ENCODE measurements at regions not wholly inside any gene's neighbourhood (a gene's known extent, or its start where the extent isn't known, plus 50 kb on each side); places are given as distances from the start of the nearest gene placed in this dataset.

- DNase-seq (ENCODE audit: low read depth), result no peak
Measured at GRCh38 chr10:10814069-10814468, 203.6 kb upstream of the CELF2 start.

DNA sequence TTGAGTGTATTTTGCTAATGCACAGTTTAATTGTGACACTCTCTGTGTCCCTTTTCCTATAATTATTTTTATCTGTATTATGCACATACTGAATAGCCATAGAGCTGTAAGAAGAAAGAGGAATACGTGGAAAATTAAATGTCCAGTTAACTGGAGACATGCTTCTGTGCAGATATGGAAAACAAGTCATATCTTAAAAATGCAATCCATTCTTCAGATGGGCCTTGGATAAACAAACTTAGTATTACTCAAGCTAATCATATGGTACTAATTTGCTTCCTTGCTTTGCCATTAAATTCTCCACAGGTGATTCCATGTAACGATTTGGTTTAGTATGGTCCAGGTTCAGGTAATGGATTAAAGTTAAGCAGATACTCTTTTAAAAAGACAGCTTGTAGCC, 201.2 kb upstream of the CELF2 start:
- DNase-seq (ENCODE audit: low read depth), result no peak

GRCh38 chr10:10817609-10818008, 200.1 kb upstream of the CELF2 start:
- no peak for DNase-seq (ENCODE audit: low read depth)

DNA sequence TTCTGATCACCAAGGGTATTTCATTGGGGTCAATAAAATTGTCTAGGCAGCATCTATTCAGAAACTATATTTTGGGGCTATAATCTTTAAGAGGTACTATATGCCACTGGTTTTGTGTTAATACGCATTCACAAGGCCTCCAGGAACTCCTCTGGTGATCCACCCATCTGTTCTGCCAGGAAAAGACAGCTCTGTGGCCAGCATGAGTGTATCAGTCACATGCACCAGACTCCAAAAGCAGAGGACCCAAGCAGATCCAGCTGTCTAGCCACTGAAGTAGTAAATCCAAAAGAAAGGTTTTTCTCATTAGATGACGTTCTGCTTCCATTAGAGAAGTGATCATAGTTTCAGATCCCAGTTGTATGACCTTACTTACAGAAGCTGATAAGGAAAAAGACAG, 199.6 kb upstream of the CELF2 start:
- no peak for DNase-seq (ENCODE audit: low read depth)

GRCh38 chr10:10819206-10819856, 198.3 kb upstream of the CELF2 start:
- no peak for DNase-seq (ENCODE audit: low read depth)

GRCh38 chr10:10821926-10822325, 195.7 kb upstream of the CELF2 start:
- no peak for DNase-seq (ENCODE audit: low read depth)

DNA sequence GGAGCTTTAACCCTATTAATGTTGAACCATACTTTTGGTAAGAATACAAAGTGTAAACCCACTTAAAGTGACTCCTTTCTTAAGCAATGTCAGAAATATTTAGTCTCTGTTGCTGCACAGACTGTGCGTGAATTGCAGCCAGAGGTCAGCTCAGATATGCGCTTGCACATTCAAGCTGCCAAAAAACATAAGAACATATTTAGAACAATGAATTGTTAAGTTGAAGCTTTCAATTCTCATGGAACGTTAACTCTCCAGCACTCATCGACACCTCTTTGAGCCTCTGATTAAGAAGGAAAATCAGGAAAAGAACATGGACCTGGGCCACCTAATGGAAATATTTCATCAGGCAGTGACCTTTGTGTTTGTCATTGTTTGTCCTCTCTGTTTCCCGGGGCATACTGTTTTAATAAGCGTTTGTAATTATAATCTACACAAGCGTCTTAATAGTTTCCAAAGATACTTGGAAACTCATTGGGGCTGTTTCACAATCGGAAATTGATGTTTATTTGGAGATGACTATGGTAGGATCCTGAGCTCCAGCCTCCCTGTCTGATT, 193.0 kb upstream of the CELF2 start:
- no peak for DNase-seq (ENCODE audit: low read depth)

DNA sequence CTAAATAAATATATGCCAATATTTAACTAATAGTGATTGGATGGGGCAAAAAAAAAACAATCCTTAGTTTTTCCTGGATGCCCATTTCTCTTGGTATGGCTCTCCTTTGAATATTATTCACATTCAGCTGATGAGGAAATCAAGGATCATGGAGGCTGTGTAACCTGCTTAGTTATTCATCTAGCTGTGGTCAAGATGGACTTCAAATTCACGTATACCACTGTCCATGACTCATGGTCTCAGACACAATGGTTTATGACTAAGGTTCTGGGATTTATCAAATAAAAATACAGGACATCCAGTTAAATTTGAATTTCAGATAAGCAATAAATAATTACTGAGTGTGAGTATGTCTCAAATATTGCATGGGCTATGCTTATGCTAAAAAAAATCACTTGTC, 191.5 kb upstream of the CELF2 start:
- no peak for DNase-seq (ENCODE audit: low read depth)

- no peak for DNase-seq (ENCODE audit: low read depth)
Measured at GRCh38 chr10:10828623-10829022, 189.0 kb upstream of the CELF2 start.

- DNase-seq (ENCODE audit: low read depth), result no peak
Measured at GRCh38 chr10:10829576-10829975, 188.1 kb upstream of the CELF2 start.

DNA sequence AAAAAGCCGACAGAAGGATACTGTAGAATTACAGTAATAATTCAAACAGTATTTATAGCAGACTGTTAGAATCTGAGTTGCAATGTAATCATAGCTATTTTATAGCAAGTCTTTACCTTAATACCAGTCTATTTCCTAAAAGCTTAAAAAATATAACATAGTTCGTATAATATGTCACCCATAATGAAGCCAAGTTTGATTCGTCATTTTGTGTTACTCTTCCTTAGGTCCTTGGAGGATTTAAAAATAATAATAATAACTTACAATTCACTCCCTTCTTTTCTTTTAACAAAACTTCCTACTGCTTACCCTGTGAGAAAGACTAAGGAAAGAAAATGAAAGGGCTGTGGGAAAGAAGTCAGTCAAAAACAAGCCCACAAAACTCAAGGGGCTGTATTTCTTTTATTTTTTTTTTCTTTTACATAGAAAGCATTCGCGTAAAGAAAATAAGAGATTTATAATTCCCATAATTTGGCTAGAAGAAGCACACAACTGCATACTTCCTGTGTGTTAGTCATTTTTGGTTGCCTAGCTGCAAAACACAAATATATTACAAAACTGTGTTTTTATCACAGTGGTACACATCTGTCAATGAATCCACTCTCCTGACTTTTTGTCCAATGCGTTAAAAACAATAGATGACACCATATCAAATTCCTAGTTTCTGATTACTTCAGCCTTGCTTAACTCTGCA, 187.2 kb upstream of the CELF2 start:
- DNase-seq (ENCODE audit: low read depth), result no peak

GRCh38 chr10:10831085-10831484, 186.6 kb upstream of the CELF2 start:
- no peak for DNase-seq (ENCODE audit: low read depth)

- no peak for DNase-seq (ENCODE audit: low read depth)
Measured at GRCh38 chr10:10833955-10834354, 183.7 kb upstream of the CELF2 start.

- no peak for DNase-seq (ENCODE audit: low read depth)
Measured at GRCh38 chr10:10844251-10844650, 173.4 kb upstream of the CELF2 start.

- no peak for DNase-seq (ENCODE audit: low read depth)
Measured at GRCh38 chr10:10845185-10845584, 172.5 kb upstream of the CELF2 start.

DNA sequence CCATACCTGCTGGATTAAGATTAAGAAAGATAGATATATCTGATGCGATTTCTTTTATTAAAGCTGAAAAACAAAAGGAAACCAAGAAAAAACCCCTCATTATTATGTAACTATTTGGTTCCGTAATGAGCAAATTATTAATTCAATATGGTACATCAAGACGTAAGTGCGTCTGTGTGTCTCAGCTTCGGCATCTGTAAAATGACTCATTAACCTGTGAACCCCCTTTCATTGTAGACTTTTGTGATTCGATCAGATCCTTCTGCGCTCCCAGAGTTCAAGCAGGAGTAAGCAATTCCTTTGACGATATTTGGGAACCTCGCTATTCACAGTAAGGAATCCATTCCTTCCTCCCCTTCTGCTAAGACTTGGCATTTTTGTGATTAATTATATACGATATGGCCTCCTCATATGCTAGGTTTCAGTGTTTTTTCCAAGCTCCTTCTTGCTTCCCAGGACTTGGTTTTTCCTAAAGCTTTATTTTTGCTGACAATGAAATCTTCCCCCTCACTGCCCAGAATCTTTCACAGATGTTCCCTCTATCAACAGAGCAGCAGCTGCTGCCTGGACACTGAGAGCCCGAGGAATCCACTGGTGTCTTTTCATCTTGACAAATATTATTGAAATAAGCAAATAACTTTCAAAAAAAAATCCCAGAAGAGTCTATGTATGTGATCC, 171.7 kb upstream of the CELF2 start:
- no peak for DNase-seq (ENCODE audit: low read depth)

GRCh38 chr10:10846504-10846900, 171.2 kb upstream of the CELF2 start:
- DNase-seq (ENCODE audit: low read depth), result no peak

DNA sequence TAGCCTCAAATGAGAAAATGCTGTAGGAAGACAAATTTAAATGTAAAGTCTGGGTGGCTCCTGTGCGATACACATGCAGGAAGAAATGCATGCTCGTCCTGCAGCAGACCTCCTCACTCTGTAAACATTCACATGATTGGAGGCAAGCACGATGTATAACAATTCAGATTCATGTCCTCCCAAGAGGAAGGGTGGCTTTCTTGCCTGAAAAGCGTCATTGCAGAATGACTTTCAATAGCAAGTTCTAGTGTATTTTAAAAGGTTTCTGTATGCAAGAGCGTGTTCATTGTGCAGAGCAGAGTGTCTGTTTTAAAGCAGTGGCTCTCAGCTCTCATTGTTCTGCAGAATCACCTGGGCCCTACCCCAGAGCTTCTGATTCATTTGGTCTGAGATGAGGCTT, 170.3 kb upstream of the CELF2 start:
- DNase-seq (ENCODE audit: low read depth), result no peak

- no peak for DNase-seq (ENCODE audit: low read depth)
Measured at GRCh38 chr10:10848488-10849111, 169.1 kb upstream of the CELF2 start.

GRCh38 chr10:10849306-10849705, 168.4 kb upstream of the CELF2 start:
- DNase-seq (ENCODE audit: low read depth), result no peak

DNA sequence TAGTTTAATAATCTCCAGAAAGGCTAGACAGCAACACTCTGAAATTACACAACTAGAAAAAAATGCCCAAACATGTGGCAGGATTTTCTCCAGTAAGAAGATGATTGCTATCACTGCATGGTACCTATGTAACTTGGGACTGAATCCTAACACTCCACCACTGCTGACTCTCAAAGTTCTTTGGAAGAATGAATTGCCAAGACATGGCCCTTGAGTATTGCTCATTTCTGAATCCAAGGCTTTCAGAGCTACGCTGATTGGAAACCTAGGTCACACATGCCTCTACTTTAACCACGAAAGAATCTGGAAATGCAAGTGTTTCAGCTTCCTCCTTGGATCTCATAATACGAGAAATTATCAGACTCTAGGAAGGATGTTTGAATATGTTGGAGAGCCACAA, 167.5 kb upstream of the CELF2 start:
- DNase-seq (ENCODE audit: low read depth), result no peak

GRCh38 chr10:10852464-10852863, 165.2 kb upstream of the CELF2 start:
- no peak for DNase-seq (ENCODE audit: low read depth)

- DNase-seq (ENCODE audit: low read depth), result no peak
Measured at GRCh38 chr10:10853954-10854353, 163.7 kb upstream of the CELF2 start.

Data from stimulated activated CD8-positive, alpha-beta memory T cell treated with anti-CD3 and anti-CD28 coated beads, Interleukin-7, amount 100 ng/mL, for 24 hours (primary cell).